ENCODE measurements at regions not wholly inside any gene's neighbourhood (a gene's known extent, or its start where the extent isn't known, plus 50 kb on each side); places are given as distances from the start of the nearest gene placed in this dataset.

DNA sequence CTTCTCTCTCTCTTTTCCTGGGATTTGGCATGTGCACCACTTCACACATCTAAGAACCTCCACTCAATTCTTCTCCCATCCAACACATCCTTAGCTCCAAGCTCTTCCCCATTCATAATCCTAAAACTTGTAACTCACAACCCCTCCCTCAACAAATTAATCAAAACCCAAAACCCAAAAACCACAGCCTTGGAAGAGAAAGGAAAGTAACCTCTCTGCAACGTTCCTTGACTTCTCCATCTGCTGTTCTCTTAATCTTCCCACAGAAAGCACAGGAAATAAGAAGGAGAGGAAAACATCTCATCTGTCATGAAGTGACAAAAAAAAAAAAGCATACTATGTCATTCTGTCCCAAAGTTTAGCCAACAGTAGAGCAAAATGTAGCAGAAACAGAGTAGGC lies 66.2 kb downstream of the DRD1 start:
- no peaks in the 10 kb centered on the region for H3K36me3 ChIP-seq (ENCODE audit: insufficient read depth, low read length)
- H3K9ac ChIP-seq (ENCODE audit: low read length), result no peak overlapping the region
- no peaks in the 10 kb centered on the region for H3K27me3 ChIP-seq (ENCODE audit: control insufficient read depth in 1 of 2, insufficient read depth in 2 of 2, low read length in 2 of 2)
- no peaks in the 10 kb centered on the region for H3K4me1 ChIP-seq (ENCODE audit: insufficient read depth, low read length)
- H3K9me3 ChIP-seq (ENCODE audit: low read length), result no peaks in the 10 kb centered on the region
- no peak overlapping the region for H3K27ac ChIP-seq (ENCODE audit: low read depth, low read length)
- no peak overlapping the region for H3K4me3 ChIP-seq (ENCODE audit: low read depth in 1 of 2, low read length in 2 of 2)

- no peak overlapping the region for H3K4me3 ChIP-seq (ENCODE audit: low read depth in 1 of 2, low read length in 2 of 2)
- H3K36me3 ChIP-seq (ENCODE audit: insufficient read depth, low read length), result no peaks in the 10 kb centered on the region
- no peak overlapping the region for H3K27ac ChIP-seq (ENCODE audit: low read depth, low read length)
- H3K4me1 ChIP-seq (ENCODE audit: insufficient read depth, low read length), result no peaks in the 10 kb centered on the region
- no peak overlapping the region for H3K9ac ChIP-seq (ENCODE audit: low read length)
- no peaks in the 10 kb centered on the region for H3K27me3 ChIP-seq (ENCODE audit: control insufficient read depth in 1 of 2, insufficient read depth in 2 of 2, low read length in 2 of 2)
- no peaks in the 10 kb centered on the region for H3K9me3 ChIP-seq (ENCODE audit: low read length)
Measured at GRCh38 chr5:175374166-175374875, 69.7 kb downstream of the DRD1 start.

DNA sequence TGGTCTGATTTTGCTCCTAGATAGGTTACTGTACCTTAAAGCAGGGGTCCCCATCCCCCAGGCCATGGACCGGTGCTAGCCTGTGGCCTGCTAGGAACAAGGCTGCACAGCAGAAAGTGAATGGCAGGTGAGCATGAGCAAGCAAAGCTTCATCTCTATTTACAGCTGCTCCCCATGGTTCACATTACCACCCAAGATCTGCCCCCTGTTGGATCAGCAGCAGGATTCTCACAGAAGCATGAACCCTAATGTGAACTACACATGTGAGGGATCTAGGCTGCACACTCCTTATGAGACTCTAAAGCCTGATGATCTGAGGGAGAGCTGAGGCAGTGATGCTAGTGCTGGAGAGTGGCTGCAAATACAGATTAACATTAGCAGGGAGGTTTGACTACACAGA lies 78.1 kb downstream of the DRD1 start:
- no peak overlapping the region for H3K27ac ChIP-seq (ENCODE audit: low read depth, low read length)
- no peaks in the 10 kb centered on the region for H3K27me3 ChIP-seq (ENCODE audit: control insufficient read depth in 1 of 2, insufficient read depth in 2 of 2, low read length in 2 of 2)
- no peak overlapping the region for H3K9ac ChIP-seq (ENCODE audit: low read length)
- H3K9me3 ChIP-seq (ENCODE audit: low read length), result no peaks in the 10 kb centered on the region
- H3K36me3 ChIP-seq (ENCODE audit: insufficient read depth, low read length), result no peaks in the 10 kb centered on the region
- H3K4me1 ChIP-seq (ENCODE audit: insufficient read depth, low read length), result no peaks in the 10 kb centered on the region
- H3K4me3 ChIP-seq (ENCODE audit: low read depth in 1 of 2, low read length in 2 of 2), result no peak overlapping the region

- Histone ChIP-seq H3K27ac (ENCODE audit: low read depth, low read length) (no peak overlapping the region), H3K36me3 (ENCODE audit: insufficient read depth, low read length) (no peaks in the 10 kb centered on the region), H3K9ac (ENCODE audit: low read length) (no peak overlapping the region), H3K4me1 (ENCODE audit: insufficient read depth, low read length) (no peaks in the 10 kb centered on the region), H3K4me3 (ENCODE audit: low read depth in 1 of 2, low read length in 2 of 2) (no peak overlapping the region), H3K9me3 (ENCODE audit: low read length) (no peaks in the 10 kb centered on the region), H3K27me3 (ENCODE audit: control insufficient read depth in 1 of 2, insufficient read depth in 2 of 2, low read length in 2 of 2) (no peaks in the 10 kb centered on the region)
Measured at GRCh38 chr5:175363300-175363699, 80.7 kb downstream of the DRD1 start.

GRCh38 chr5:175357995-175358394 lies 86.0 kb downstream of the DRD1 start:
- Histone ChIP-seq H3K27ac (ENCODE audit: low read depth, low read length) (no peak overlapping the region), H3K9me3 (ENCODE audit: low read length) (no peaks in the 10 kb centered on the region), H3K9ac (ENCODE audit: low read length) (no peak overlapping the region), H3K4me3 (ENCODE audit: low read depth in 1 of 2, low read length in 2 of 2) (no peak overlapping the region), H3K36me3 (ENCODE audit: insufficient read depth, low read length) (no peaks in the 10 kb centered on the region), H3K27me3 (ENCODE audit: control insufficient read depth in 1 of 2, insufficient read depth in 2 of 2, low read length in 2 of 2) (no peaks in the 10 kb centered on the region), H3K4me1 (ENCODE audit: insufficient read depth, low read length) (no peaks in the 10 kb centered on the region)

DNA sequence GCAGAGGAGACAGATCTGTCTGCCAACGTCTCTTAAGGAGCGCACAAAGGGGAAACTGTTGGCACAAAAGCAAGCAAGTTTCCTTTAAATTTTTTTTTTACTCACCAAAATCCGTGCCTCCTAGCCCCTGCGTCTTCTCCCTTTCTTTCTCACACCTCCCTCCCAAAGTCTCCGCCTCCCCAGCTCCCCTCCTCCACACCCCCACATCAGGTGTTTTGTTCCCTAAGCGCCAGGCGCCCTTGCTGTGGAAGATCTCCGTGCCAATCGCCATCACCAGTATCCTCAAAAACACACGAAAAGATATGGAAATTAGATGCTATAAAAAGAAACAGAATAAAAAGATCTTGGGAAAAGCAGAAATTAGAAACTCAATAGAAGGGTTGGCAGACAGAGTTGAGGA lies 87.6 kb downstream of the DRD1 start:
- H3K9ac ChIP-seq (ENCODE audit: low read length), result no peak overlapping the region
- H3K9me3 ChIP-seq (ENCODE audit: low read length), result no peaks in the 10 kb centered on the region
- no peak overlapping the region for H3K27ac ChIP-seq (ENCODE audit: low read depth, low read length)
- H3K36me3 ChIP-seq (ENCODE audit: insufficient read depth, low read length), result no peaks in the 10 kb centered on the region
- no peaks in the 10 kb centered on the region for H3K27me3 ChIP-seq (ENCODE audit: control insufficient read depth in 1 of 2, insufficient read depth in 2 of 2, low read length in 2 of 2)
- no peak overlapping the region for H3K4me3 ChIP-seq (ENCODE audit: low read depth in 1 of 2, low read length in 2 of 2)
- no peaks in the 10 kb centered on the region for H3K4me1 ChIP-seq (ENCODE audit: insufficient read depth, low read length)

DNA sequence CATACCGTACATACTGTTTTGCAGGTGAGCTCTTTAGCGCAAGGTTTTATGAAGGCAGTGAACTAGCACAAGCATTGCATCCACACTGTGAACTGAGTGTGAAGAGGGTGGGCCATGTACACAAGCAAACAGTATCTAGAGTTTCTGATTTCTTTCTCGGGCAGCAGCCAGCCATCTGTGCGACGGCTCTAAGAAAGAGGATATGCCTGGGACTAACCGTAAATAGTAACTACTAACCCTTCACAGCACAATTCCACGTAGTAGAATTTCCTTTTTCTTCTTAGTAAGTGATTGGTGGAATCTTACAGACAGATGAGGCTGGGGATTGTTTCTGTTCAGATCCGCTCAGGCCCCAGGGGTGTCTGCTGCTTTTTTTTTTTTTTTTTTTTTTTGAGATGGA lies 89.0 kb downstream of the DRD1 start:
- no peaks in the 10 kb centered on the region for H3K4me1 ChIP-seq (ENCODE audit: insufficient read depth, low read length)
- H3K9me3 ChIP-seq (ENCODE audit: low read length), result no peaks in the 10 kb centered on the region
- H3K36me3 ChIP-seq (ENCODE audit: insufficient read depth, low read length), result no peaks in the 10 kb centered on the region
- no peaks in the 10 kb centered on the region for H3K27me3 ChIP-seq (ENCODE audit: control insufficient read depth in 1 of 2, insufficient read depth in 2 of 2, low read length in 2 of 2)
- no peak overlapping the region for H3K4me3 ChIP-seq (ENCODE audit: low read depth in 1 of 2, low read length in 2 of 2)
- H3K27ac ChIP-seq (ENCODE audit: low read depth, low read length), result no peak overlapping the region
- no peak overlapping the region for H3K9ac ChIP-seq (ENCODE audit: low read length)

DNA sequence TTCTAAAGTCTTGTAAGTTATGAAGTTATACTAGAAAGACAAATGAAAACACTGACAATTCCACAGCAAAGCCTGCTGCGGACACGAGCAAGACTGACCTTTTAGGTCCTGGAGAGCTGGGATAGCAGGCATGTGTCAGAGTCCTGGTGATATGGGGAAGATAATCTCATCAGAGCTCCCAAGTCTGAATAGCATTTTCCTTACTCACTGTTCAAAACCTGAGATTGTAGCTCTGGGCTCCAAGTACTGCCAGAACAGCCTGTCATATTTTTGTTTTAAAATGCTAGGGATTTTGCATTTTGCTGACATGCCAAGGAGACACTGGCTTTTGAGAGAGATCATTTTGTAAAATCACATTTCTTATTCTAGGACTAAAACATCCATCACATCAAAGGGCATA lies 90.1 kb downstream of the DRD1 start:
- no peaks in the 10 kb centered on the region for H3K4me1 ChIP-seq (ENCODE audit: insufficient read depth, low read length)
- H3K36me3 ChIP-seq (ENCODE audit: insufficient read depth, low read length), result no peaks in the 10 kb centered on the region
- no peaks in the 10 kb centered on the region for H3K27me3 ChIP-seq (ENCODE audit: control insufficient read depth in 1 of 2, insufficient read depth in 2 of 2, low read length in 2 of 2)
- no peak overlapping the region for H3K4me3 ChIP-seq (ENCODE audit: low read depth in 1 of 2, low read length in 2 of 2)
- no peaks in the 10 kb centered on the region for H3K9me3 ChIP-seq (ENCODE audit: low read length)
- no peak overlapping the region for H3K27ac ChIP-seq (ENCODE audit: low read depth, low read length)
- H3K9ac ChIP-seq (ENCODE audit: low read length), result no peak overlapping the region

- Histone ChIP-seq H3K27ac (ENCODE audit: low read depth, low read length) (no peak overlapping the region), H3K36me3 (ENCODE audit: insufficient read depth, low read length) (no peaks in the 10 kb centered on the region), H3K27me3 (ENCODE audit: control insufficient read depth in 1 of 2, insufficient read depth in 2 of 2, low read length in 2 of 2) (no peaks in the 10 kb centered on the region), H3K4me1 (ENCODE audit: insufficient read depth, low read length) (no peaks in the 10 kb centered on the region), H3K9me3 (ENCODE audit: low read length) (no peaks in the 10 kb centered on the region), H3K9ac (ENCODE audit: low read length) (no peak overlapping the region), H3K4me3 (ENCODE audit: low read depth in 1 of 2, low read length in 2 of 2) (no peak overlapping the region)
Measured at GRCh38 chr5:175351897-175352590, 91.9 kb downstream of the DRD1 start.

GRCh38 chr5:175351126-175351525 lies 92.9 kb downstream of the DRD1 start:
- H3K9ac ChIP-seq (ENCODE audit: low read length), result no peak overlapping the region
- H3K36me3 ChIP-seq (ENCODE audit: insufficient read depth, low read length), result no peaks in the 10 kb centered on the region
- H3K4me3 ChIP-seq (ENCODE audit: low read depth in 1 of 2, low read length in 2 of 2), result no peak overlapping the region
- no peaks in the 10 kb centered on the region for H3K9me3 ChIP-seq (ENCODE audit: low read length)
- H3K27me3 ChIP-seq (ENCODE audit: control insufficient read depth in 1 of 2, insufficient read depth in 2 of 2, low read length in 2 of 2), result no peaks in the 10 kb centered on the region
- H3K4me1 ChIP-seq (ENCODE audit: insufficient read depth, low read length), result no peaks in the 10 kb centered on the region
- no peak overlapping the region for H3K27ac ChIP-seq (ENCODE audit: low read depth, low read length)

DNA sequence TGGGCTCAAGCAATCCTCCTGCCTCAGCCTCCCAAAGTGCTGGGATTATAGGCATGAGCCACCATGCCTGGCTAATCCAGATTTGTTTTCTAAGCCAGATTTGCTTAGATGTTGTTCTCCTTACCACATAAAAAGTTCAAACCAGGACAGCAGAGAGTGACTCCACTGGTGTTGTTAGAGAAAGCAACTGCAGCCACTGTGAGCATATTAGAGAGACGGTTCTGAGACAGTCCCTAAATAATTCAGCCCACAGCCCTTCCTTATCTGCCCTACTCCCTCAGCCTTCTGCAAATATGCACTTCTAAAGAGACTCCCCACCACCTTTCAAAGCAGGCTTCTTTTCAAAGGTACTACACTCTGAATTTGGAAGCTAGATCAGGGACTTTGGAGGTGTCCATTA lies 96.1 kb downstream of the DRD1 start:
- no peaks in the 10 kb centered on the region for H3K36me3 ChIP-seq (ENCODE audit: insufficient read depth, low read length)
- H3K4me3 ChIP-seq (ENCODE audit: low read depth in 1 of 2, low read length in 2 of 2), result no peak overlapping the region
- H3K27ac ChIP-seq (ENCODE audit: low read depth, low read length), result no peak overlapping the region
- no peaks in the 10 kb centered on the region for H3K4me1 ChIP-seq (ENCODE audit: insufficient read depth, low read length)
- H3K9me3 ChIP-seq (ENCODE audit: low read length), result no peaks in the 10 kb centered on the region
- no peak overlapping the region for H3K9ac ChIP-seq (ENCODE audit: low read length)
- H3K27me3 ChIP-seq (ENCODE audit: control insufficient read depth in 1 of 2, insufficient read depth in 2 of 2, low read length in 2 of 2), result no peaks in the 10 kb centered on the region

DNA sequence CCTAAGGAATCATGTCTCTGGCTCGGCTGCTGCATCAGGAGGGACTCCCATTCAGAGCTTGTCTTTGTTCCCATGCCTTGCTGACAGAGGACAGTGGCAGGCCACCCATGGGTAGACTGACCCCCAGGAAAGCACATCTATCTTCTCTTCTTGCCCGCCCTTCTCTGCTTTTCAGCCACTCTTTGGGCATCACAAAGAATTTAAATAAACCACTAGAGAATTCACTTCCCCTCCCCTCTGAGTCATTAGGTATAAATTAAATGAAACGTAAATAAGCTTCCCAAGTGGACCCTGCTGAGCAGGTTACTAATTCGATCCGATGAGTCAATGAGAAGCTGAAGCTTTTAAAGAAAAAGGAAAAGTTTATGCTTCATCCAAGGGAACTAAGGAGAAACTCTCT lies 97.0 kb downstream of the DRD1 start:
- Histone ChIP-seq H3K9ac (ENCODE audit: low read length) (no peak overlapping the region), H3K9me3 (ENCODE audit: low read length) (no peaks in the 10 kb centered on the region), H3K4me1 (ENCODE audit: insufficient read depth, low read length) (no peaks in the 10 kb centered on the region), H3K27me3 (ENCODE audit: control insufficient read depth in 1 of 2, insufficient read depth in 2 of 2, low read length in 2 of 2) (no peaks in the 10 kb centered on the region), H3K36me3 (ENCODE audit: insufficient read depth, low read length) (no peaks in the 10 kb centered on the region), H3K4me3 (ENCODE audit: low read depth in 1 of 2, low read length in 2 of 2) (no peak overlapping the region), H3K27ac (ENCODE audit: low read depth, low read length) (no peak overlapping the region)

Data from muscle layer of colon (tissue), 2 donors.